H1 (cell line): ENCODE measurements at regions not wholly inside any gene's neighbourhood (a gene's known extent, or its start where the extent isn't known, plus 50 kb on each side); places are given as distances from the start of the nearest gene placed in this dataset.

Experiments used
- CTCF ChIA-PET: fragments of 300-600 bp; sonication (Branson Sonifier 250); formaldehyde crosslinking; loops from one replicate; lab custom pipeline; 2021; ENCODE audit not compliant: partially characterized antibody; lab: Charles Lee
- POLR2A ChIA-PET: fragments of 300-600 bp; sonication (Branson Sonifier 250); formaldehyde crosslinking; loops from one replicate; lab custom pipeline; 2021; ENCODE audit warnings: inconsistent platforms; ENCODE audit not compliant: partially characterized antibody; lab: Charles Lee
- DNase-seq, 2 experiments: peaks; one replicate each; pipeline versions ENCODE4 v3.0.0 to v3.0.0-alpha.2; 2010 to 2022; ENCODE audit warnings: low spot score in 2 of 2, low read depth in 1 of 2, mixed read lengths in 1 of 2
- FAIRE-seq: peaks from 2 replicates; lab custom pipeline; 2011; peaks lifted over from hg19 to GRCh38; lab: Jason Lieb, UNC
- H2AFZ ChIP-seq: 2 replicates; pipeline ENCODE4 v1.8.1; 2012; ENCODE audit warnings: low read length, inconsistent platforms
- H2AK5ac ChIP-seq: 2 replicates; pipeline ENCODE4 v1.6.1; 2013; ENCODE audit warnings: low read depth, low read length
- H2BK120ac ChIP-seq: replicated peaks from 2 replicates; pipeline ENCODE3; 2013; ENCODE audit warnings: low read depth, low read length, inconsistent platforms
- H2BK12ac ChIP-seq: 2 replicates; pipeline ENCODE4 v1.6.1; 2013; ENCODE audit warnings: low read depth, low read length
- H2BK15ac ChIP-seq: 2 replicates; pipeline ENCODE4 v1.6.1; 2013; ENCODE audit warnings: low read length
- H2BK20ac ChIP-seq: 2 replicates; pipeline ENCODE4 v1.6.1; 2013; ENCODE audit warnings: low read length
- H2BK5ac ChIP-seq: 2 replicates; pipeline ENCODE4 v1.6.1; 2013; ENCODE audit warnings: low read depth, low read length
- H3K14ac ChIP-seq: 2 replicates; pipeline ENCODE4 v1.6.1; 2013; ENCODE audit warnings: inconsistent platforms; ENCODE audit not compliant: insufficient read length
- H3K18ac ChIP-seq: 2 replicates; pipeline ENCODE4 v1.6.1; 2013; ENCODE audit warnings: low read length; ENCODE audit errors: extremely low read depth
- H3K23ac ChIP-seq: 2 replicates; pipeline ENCODE4 v1.6.1; 2013; ENCODE audit warnings: inconsistent platforms; ENCODE audit not compliant: insufficient read length
- H3K23me2 ChIP-seq: 2 replicates; pipeline ENCODE4 v1.6.1; 2013; ENCODE audit warnings: low read depth, low read length
- H3K27ac ChIP-seq: 2 replicates; pipeline ENCODE4 v1.6.1; 2011; ENCODE audit warnings: low read depth, low read length, inconsistent platforms
- H3K27me3 ChIP-seq, 4 experiments: replicated peaks in 1 of 4; 1 replicate in 1 of 4; 2 replicates in 3 of 4; pipeline versions ENCODE4 v1.6.1 to v1.8.1; 2011 to 2013; ENCODE audit warnings: low read length in 3 of 4, mild to moderate bottlenecking in 3 of 4, inconsistent platforms in 2 of 4, mixed read lengths in 2 of 4, moderate library complexity in 1 of 4; ENCODE audit not compliant: control insufficient read depth in 3 of 4, insufficient read depth in 3 of 4; ENCODE audit errors: extremely low read depth in 1 of 4
- H3K36me3 ChIP-seq, 4 experiments: 2 replicates each; pipeline versions ENCODE4 v1.6.1 to v1.8.1; 2011 to 2013; ENCODE audit warnings: mild to moderate bottlenecking in 4 of 4, low read length in 3 of 4, moderate library complexity in 2 of 4, control low read depth in 1 of 4, inconsistent platforms in 1 of 4; ENCODE audit not compliant: insufficient read depth in 4 of 4, control insufficient read depth in 2 of 4
- H3K4ac ChIP-seq: replicated peaks from 2 replicates; pipeline ENCODE3; 2013; ENCODE audit warnings: low read length, low read depth, mixed read lengths, inconsistent platforms; ENCODE audit not compliant: insufficient read length
- H3K4me1 ChIP-seq, 4 experiments: replicated peaks in 1 of 4; 1 replicate in 1 of 4; 2 replicates in 3 of 4; pipeline versions ENCODE4 v1.6.1 to v1.8.1; 2011 to 2013; ENCODE audit warnings: low read length in 3 of 4, inconsistent platforms in 2 of 4, mixed read lengths in 1 of 4; ENCODE audit not compliant: insufficient read depth in 4 of 4, control insufficient read depth in 3 of 4
- H3K4me2 ChIP-seq, 2 experiments: 2 replicates each; pipeline versions ENCODE4 v1.6.1 to v1.8.1; 2011 to 2013; ENCODE audit warnings: low read depth in 2 of 2, low read length in 2 of 2, control low read depth in 1 of 2, inconsistent platforms in 1 of 2, mild to moderate bottlenecking in 1 of 2; ENCODE audit not compliant: insufficient read depth in 1 of 2
- H3K4me3 ChIP-seq, 4 experiments: fragments of 200-600, 300-600 bp in 1 of 4; sonication (generic), shearing (Covaris generic), sonication (Bioruptor Twin) in 1 of 4; 2 replicates each; pipeline versions ENCODE4 v1.5.1 to v1.8.1; 2011 to 2016; ENCODE audit warnings: low read length in 4 of 4, low read depth in 3 of 4, control low read depth in 2 of 4, inconsistent platforms in 2 of 4, mild to moderate bottlenecking in 2 of 4, mixed read lengths in 1 of 4, moderate library complexity in 1 of 4; ENCODE audit not compliant: insufficient read depth in 2 of 4; ENCODE audit errors: extremely low read depth in 1 of 4
- H3K56ac ChIP-seq: replicated peaks from 2 replicates; pipeline ENCODE3; 2013; ENCODE audit warnings: low read depth, mild to moderate bottlenecking, mixed read lengths, low read length, inconsistent platforms; ENCODE audit not compliant: insufficient read length
- H3K79me1 ChIP-seq: 2 replicates; pipeline ENCODE4 v1.6.1; 2013; ENCODE audit warnings: low read depth, low read length, control low read depth
- H3K79me2 ChIP-seq, 2 experiments: 2 replicates each; pipeline versions ENCODE4 v1.6.1 to v1.8.1; 2012 to 2013; ENCODE audit warnings: low read length in 2 of 2, mild to moderate bottlenecking in 2 of 2, inconsistent platforms in 1 of 2; ENCODE audit not compliant: insufficient read depth in 2 of 2, control insufficient read depth in 1 of 2
- H3K9ac ChIP-seq, 4 experiments: replicated peaks in 1 of 4; 1 replicate in 1 of 4; 2 replicates in 3 of 4; pipeline versions ENCODE4 v1.6.1 to v1.8.1; 2011 to 2013; ENCODE audit warnings: low read depth in 3 of 4, low read length in 3 of 4, control low read depth in 2 of 4, mild to moderate bottlenecking in 2 of 4, moderate library complexity in 2 of 4, inconsistent platforms in 1 of 4; ENCODE audit errors: extremely low read depth in 1 of 4
- H3K9me3 ChIP-seq, 2 experiments: 2 replicates each; pipeline versions ENCODE4 v1.6.1 to v1.8.1; 2012 to 2013; ENCODE audit warnings: mild to moderate bottlenecking in 2 of 2, moderate library complexity in 2 of 2, control low read depth in 1 of 2, inconsistent platforms in 1 of 2, low read depth in 1 of 2, low read length in 1 of 2, mixed read lengths in 1 of 2; ENCODE audit not compliant: insufficient read depth in 2 of 2
- H4K20me1 ChIP-seq, 2 experiments: replicated peaks in 1 of 2; 2 replicates each; pipeline versions ENCODE3 to v1.8.1; 2011 to 2013; ENCODE audit warnings: inconsistent platforms in 2 of 2, low read length in 2 of 2, mild to moderate bottlenecking in 1 of 2; ENCODE audit not compliant: insufficient read depth in 2 of 2, control insufficient read depth in 1 of 2
- H4K5ac ChIP-seq: 2 replicates; pipeline ENCODE4 v1.6.1; 2013; ENCODE audit warnings: low read length, low read depth, mixed read lengths, inconsistent platforms; ENCODE audit not compliant: insufficient read length
- H4K8ac ChIP-seq: 2 replicates; pipeline ENCODE4 v1.8.0; 2013; ENCODE audit warnings: mild to moderate bottlenecking, moderate library complexity, low read length, inconsistent platforms; ENCODE audit not compliant: insufficient read depth; ENCODE audit errors: extremely low read depth
- H4K91ac ChIP-seq: replicated peaks from 2 replicates; pipeline ENCODE3; 2013; ENCODE audit warnings: low read length, mixed read lengths, inconsistent platforms; ENCODE audit not compliant: insufficient read length
- ASH2L ChIP-seq: fragments of 200-600, 300-600 bp; sonication (generic); IDR thresholded peaks from one replicate; pipeline ENCODE4 v1.7.1; 2017; ENCODE audit warnings: low read length
- TEAD4 ChIP-seq: IDR thresholded peaks from 2 replicates; pipeline ENCODE4 v1.6.1; 2012; ENCODE audit warnings: low read depth, low read length, inconsistent platforms, mixed read lengths
- WGBS, 2 experiments: shearing (Covaris generic) in 1 of 2; methylation state at CpG; one replicate each; pipeline versions ENCODE4 v1.1.6 to v1.1.7; 2013 to 2015; ENCODE audit warnings: low lambda C conversion rate in 2 of 2, mixed read lengths in 2 of 2, inconsistent platforms in 1 of 2, low coverage in 1 of 2, missing lambda C conversion rate in 1 of 2; ENCODE audit not compliant: insufficient replicate concordance in 2 of 2, insufficient coverage in 1 of 2, insufficient read length in 1 of 2; ENCODE audit errors: extremely low coverage in 1 of 2, missing lambda C conversion rate in 1 of 2; 5-methylcytosine and 5-hydroxymethylcytosine counted together

DNA sequence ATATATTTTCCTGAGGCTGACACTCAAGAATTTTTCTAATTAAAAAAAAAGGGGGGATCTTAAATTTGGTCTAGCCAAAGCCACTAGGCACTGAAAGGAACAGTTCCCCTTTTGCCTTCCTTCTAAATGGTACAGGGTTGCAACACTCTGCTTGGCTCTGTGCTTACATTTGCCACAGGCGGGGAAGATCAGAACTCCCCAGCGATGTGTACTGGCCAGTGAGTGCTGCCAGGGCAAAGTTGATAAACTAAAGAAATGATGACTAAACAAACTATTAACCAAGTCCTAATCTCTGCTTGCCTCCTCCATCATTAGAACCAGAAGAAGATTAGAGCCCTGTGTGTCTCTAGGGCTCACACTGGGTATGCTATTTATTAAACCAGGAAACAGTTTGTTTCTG is 75.3 kb upstream of the SCEL start:
- H4K5ac ChIP-seq, result no peak overlapping the region
- no peak overlapping the region for H3K4ac ChIP-seq
- H2BK12ac ChIP-seq, result no peak overlapping the region
- no peak overlapping the region for H2BK5ac ChIP-seq
- TF ChIP-seq TEAD4 (no peak), ASH2L (no peak)
- no peak overlapping the region for H4K8ac ChIP-seq
- no peaks in the 10 kb centered on the region for H3K23me2 ChIP-seq
- no peaks in the 10 kb centered on the region for H3K36me3 ChIP-seq
- H4K91ac ChIP-seq, result no peak overlapping the region
- no peak overlapping the region for H3K9ac ChIP-seq
- H3K79me2 ChIP-seq, result no peaks in the 10 kb centered on the region
- no peak overlapping the region for H2AK5ac ChIP-seq
- H3K27ac ChIP-seq, result no peak overlapping the region
- H3K9me3 ChIP-seq, result no peaks in the 10 kb centered on the region
- H3K4me1 ChIP-seq, result peaks cover 0 to 3% (median 0%) of the 10 kb centered on the region in 4 experiments; a peak in 1 of 7 replicates
- no peak overlapping the region for H2BK15ac ChIP-seq
- H3K4me3 ChIP-seq, result no peak overlapping the region
- DNase-seq (no peak), FAIRE-seq (no peak)
- POLR2A ChIA-PET, result no interaction called here
- no peak overlapping the region for H2BK120ac ChIP-seq
- 90% methylated on average over 2 of the region's 2 CpGs; no CpG with 5 or more reads in 1 of the 2 experiments for WGBS, 2 experiments
- H3K23ac ChIP-seq, result no peak overlapping the region
- H3K79me1 ChIP-seq, result no peaks in the 10 kb centered on the region
- no peaks in the 10 kb centered on the region for H3K27me3 ChIP-seq
- H2AFZ ChIP-seq, result peak overlapping the region; percentile 10; the same call in 1 of the 2 replicates
- H3K56ac ChIP-seq, result no peak overlapping the region
- H2BK20ac ChIP-seq, result no peak overlapping the region
- no peaks in the 10 kb centered on the region for H4K20me1 ChIP-seq
- CTCF ChIA-PET, result interaction anchor here (1.6 kb wide), 1 partner anchor 19 kb away, joined by 10 read pairs; no protein-coding TSS in a partner anchor
- H3K18ac ChIP-seq, result no peak overlapping the region
- H3K4me2 ChIP-seq, result no peak overlapping the region
- H3K14ac ChIP-seq, result no peak overlapping the region
